Breast epithelium (tissue), 3 donors: ENCODE measurements at regions not wholly inside any gene's neighbourhood (a gene's known extent, or its start where the extent isn't known, plus 50 kb on each side); places are given as distances from the start of the nearest gene placed in this dataset.

Source experiments
- CTCF ChIP-seq, 3 donors: fragments of 450-650 bp; IDR thresholded peaks; one replicate each; pipeline ENCODE4 v1.5.1; 2016 to 2017; ENCODE audit warnings: antibody characterized with exemption in 3 of 3, mild to moderate bottlenecking in 3 of 3, moderate library complexity in 3 of 3
- POLR2A ChIP-seq: fragments of 450-650 bp; IDR thresholded peaks from one replicate; pipeline ENCODE4 v1.6.1; 2016; ENCODE audit warnings: antibody characterized with exemption, mild to moderate bottlenecking, moderate library complexity
- POLR2AphosphoS5 ChIP-seq, 3 donors: sonication (generic); formaldehyde crosslinking; IDR thresholded peaks; one replicate each; pipeline ENCODE4 v1.6.1; 2017; ENCODE audit warnings: antibody characterized with exemption in 3 of 3

GRCh38 chr7:127478461-127478860 is 86.0 kb upstream of the ZNF800 start:
- TF ChIP-seq POLR2AphosphoS5 (IDR thresholded peaks at IDR 0.05) (no peak), POLR2A (no peak), CTCF (IDR thresholded peaks at IDR 0.05) (no peak)
